NCI-H226 (cell line): ENCODE measurements at regions not wholly inside any gene's neighbourhood (a gene's known extent, or its start where the extent isn't known, plus 50 kb on each side); places are given as distances from the start of the nearest gene placed in this dataset.
"Not testable (repeated sequence)": the region's sequence is repeated elsewhere in the genome, so short reads cannot be mapped to it uniquely, and the experiment has no call there.

ENCODE experiments used
- DNase-seq: peaks from one replicate; pipeline ENCODE4 v3.0.0-alpha.2; 2015

GRCh38 chr3:21017115-21017852 is 733.7 kb downstream of the ZNF385D start:
- peak; percentile 77 for DNase-seq

GRCh38 chr3:21013566-21013965 is 737.4 kb downstream of the ZNF385D start:
- DNase-seq = peak; percentile 48

GRCh38 chr3:20999661-21000060 is 751.3 kb downstream of the ZNF385D start:
- no peak for DNase-seq

- no peak for DNase-seq
Observed at GRCh38 chr3:20997183-20997582, 753.8 kb downstream of the ZNF385D start.

GRCh38 chr3:20990896-20991295 is 760.1 kb downstream of the ZNF385D start:
- no peak for DNase-seq

DNA sequence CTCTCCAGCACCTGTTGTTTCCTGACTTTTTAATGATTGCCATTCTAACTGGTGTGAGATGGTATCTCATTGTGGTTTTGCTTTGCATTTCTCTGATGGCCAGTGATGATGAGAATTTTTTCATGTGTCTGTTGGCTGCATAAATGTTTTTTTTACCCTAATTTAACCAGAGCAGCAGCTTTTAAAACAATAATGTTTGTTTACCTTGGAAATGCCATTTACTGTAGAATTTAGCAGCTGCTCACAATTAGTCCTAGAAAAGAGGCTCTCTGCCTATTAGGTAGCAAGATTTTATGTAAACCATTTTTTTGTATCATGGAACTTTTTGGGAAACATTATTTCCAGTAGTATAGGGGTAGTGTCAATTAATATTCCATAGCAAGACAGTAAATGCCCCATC is 761.4 kb downstream of the ZNF385D start:
- DNase-seq = not testable (repeated sequence)

DNA sequence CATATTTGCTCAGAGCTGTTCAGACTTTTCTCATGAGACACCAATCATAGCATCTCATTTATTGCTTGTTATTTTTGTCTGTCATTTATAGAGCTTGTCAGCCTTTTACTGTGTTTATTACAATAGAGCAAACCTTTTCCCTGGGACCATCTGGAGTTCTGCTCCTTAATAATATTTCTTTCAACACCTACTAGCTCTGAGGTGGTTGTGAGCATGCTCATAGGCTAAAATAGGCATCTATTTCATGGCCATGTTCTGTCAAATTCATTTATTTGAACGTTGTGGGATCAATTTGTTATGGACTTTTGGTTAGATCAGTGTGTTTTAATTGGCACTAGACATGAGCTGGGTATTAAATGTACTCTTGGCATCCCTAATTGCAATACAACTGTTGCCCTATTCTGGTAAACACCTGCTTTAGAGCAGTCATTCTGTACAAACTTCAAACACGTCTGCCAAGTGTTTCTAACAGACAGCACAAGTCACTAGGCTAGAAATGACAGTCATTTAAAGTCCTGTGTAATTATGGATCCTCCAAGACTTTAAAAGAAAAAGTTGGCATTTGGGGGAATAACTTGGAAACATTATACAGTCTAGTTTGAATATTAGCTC is 766.3 kb downstream of the ZNF385D start:
- no peak for DNase-seq

DNA sequence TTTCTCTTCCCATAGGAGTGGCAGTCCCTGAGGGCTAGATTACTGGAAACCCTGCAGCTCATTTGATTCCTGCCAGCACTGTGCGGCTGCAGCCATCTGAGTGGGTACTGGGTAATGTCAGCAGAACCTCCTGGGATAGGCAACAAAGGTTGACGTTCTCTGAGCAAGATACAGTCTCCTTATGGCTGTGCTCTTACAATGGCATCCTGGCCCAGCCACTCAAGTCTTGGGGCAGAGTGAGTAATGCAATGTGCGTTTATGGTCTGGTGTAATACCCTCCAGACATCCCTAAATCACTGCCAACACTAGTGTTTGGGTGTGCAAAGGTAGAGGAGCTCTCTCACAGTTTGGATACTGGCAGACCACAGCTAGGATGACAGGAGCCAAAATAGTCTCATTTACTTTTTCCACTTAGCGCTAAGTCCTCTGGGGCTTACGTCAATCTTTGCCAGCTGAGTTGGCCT is 775.8 kb downstream of the ZNF385D start:
- no peak for DNase-seq

DNA sequence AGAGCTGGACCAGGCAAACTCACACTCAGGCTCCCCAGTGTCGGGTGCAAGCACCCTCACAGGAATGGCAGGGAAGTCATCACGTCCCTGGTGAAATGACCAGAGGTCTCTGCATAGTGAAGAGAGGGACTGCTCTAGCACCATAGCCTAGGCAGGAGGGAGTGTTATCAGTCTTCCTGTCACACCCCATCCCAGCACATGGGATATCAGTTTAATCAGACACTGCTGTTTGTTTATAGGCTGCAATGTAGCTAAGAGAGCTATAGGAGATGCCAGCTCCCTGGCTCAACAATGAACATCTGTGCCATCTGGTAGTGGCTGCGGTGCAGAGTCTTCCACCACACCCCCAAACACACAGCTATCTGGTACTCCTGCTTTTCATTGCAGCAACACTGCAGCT is 776.6 kb downstream of the ZNF385D start:
- no peak for DNase-seq

GRCh38 chr3:20970807-20971206 is 780.2 kb downstream of the ZNF385D start:
- not testable (repeated sequence) for DNase-seq

DNA sequence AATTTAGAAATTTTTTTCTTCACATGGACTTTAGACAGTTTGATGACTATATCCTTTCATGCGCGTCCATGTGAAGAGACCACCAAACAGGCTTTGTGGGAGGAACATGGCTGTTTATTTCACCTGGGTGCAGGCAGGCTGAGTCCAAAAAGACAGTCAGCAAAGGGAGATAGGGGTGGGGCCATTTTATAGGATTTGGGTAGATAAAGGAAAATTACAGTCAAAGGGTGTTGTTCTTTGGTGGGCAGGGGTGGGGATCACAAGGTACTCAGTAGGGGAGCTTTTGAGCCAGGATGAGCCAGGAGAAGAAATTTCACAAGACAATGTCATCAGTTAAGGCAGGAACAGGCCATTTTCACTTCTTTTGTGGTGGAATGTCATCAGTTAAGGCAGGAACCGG is 781.5 kb upstream of the SGO1 start:
- DNase-seq = not testable (repeated sequence)

DNA sequence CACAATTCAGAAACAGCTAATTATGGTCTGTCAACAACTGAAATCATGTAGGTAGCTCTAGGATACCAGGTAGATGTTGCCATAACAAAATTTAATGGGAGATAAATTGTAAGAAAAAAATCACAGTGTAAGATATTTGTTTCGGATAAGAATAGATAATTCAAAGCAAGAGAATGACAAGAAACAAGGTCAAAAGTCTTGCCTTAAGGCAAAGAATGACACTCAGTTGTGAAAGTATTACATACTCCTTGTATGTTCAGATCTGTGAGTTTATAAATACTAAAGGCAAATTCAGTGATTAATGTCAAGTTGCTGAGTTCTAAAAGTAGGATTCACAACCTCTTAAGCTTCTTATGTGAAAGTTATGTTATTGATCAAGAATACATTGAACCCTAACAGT is 772.2 kb upstream of the SGO1 start:
- DNase-seq = no peak

- DNase-seq = no peak
Observed at GRCh38 chr3:20945892-20946291, 759.9 kb upstream of the SGO1 start.

- DNase-seq = peak; percentile 29
Observed at GRCh38 chr3:20935791-20936190, 749.8 kb upstream of the SGO1 start.

- DNase-seq = no peak
Observed at GRCh38 chr3:20931834-20932233, 745.8 kb upstream of the SGO1 start.

DNA sequence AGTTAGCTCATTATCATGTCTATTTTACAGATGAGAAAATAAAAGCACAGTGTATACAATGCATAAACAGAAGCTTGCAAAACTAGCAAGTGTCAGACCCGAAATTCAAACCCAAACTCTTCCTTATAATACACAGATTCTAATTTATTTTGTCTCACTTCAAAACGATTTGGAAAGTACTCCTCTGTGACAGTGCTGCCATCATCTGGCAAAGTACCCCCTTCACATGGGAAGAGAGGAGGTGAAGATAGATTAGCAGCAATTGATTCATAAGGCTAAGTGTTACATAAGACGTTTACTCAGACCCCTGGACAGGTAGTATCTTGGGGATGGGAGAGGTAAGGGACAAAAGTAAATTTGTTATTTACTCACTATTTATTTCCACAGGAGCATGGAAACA is 744.0 kb upstream of the SGO1 start:
- peak; percentile 9 for DNase-seq

GRCh38 chr3:20924646-20925385 is 738.8 kb upstream of the SGO1 start:
- DNase-seq = no peak

- DNase-seq = not testable (repeated sequence)
Observed at GRCh38 chr3:20921112-20921511, 735.1 kb upstream of the SGO1 start.

DNA sequence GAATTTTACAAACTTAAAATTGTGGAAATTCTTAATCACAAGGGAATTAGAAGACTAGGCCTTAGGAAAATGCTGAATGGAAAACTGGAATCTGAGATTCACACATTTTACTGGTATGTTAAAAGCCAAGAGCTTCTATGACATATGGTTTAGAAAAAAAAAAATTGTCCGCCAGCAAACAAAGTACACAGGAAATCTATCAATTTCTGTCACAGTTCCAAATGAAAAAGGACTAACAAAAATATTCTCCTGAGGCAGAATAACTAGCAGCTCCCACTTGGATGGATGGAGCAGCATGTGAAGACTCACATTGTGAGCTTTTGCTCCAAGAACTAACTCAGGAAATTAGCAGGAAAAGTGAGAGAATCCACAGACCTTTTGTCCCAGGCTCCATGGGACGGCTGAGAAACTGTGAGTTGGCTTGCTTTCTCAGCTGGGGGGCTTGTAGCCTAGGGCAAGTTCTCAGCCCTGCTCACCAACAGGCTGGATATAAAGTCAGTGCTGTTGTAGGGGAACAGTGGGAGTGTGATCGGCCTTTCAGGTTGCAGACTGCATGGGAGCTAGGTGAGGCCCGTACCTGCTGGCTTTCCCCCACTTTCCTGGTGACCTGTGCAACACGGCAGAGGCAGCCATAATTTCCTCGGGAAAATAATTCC is 731.1 kb upstream of the SGO1 start:
- no peak for DNase-seq

DNA sequence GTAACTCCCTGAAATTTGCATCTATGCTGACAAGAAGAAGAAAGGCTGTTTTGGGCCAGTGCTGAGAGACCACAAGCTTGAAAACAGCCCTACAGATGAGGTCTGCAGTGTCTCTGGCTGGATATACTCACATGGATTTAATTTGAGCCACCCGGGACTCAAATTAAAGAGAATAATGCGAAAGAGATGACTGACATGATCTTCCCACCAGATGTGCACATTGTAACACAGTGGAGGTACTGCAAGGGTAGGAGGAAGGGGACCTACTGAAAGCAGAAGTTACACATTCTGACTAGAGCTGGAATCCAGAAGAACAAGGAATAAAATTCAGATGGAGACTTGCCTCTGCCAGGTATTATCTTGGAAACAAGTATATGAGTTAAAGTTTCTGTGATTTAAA is 728.3 kb upstream of the SGO1 start:
- no peak for DNase-seq

DNA sequence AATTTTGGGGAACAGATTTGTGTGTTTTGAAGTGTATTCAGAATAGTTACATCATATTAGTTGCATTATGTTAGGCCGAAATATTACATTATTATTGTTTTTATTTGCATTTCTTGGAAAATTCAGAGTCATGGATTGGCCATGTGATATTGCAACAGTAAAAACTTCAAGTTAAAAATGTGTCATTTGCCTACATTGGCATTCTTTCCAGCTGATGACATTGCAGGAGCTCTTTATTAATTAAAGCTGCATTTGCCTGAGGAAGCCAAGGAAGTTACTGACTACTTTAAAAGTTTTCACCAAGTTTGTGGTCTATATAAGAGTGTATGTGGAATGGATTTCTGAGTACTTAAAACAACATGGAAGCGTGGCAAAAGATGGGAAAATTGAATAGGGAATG is 726.4 kb upstream of the SGO1 start:
- no peak for DNase-seq

GRCh38 chr3:20909511-20909910 is 723.5 kb upstream of the SGO1 start:
- DNase-seq = no peak

- peak; percentile 93 for DNase-seq
Observed at GRCh38 chr3:20905210-20905805, 719.3 kb upstream of the SGO1 start.
